CD4-positive, alpha-beta T cell treated with Interleukin-1 beta for 1 hour (primary cell): ENCODE measurements at regions not wholly inside any gene's neighbourhood (a gene's known extent, or its start where the extent isn't known, plus 50 kb on each side); places are given as distances from the start of the nearest gene placed in this dataset.

Source experiments
- DNase-seq, 2 donors: peaks; one replicate each; pipeline ENCODE4 v3.0.0-alpha.2; 2020 to 2022

- no peak for DNase-seq
Observed at GRCh38 chr1:25079048-25079447, 149.0 kb upstream of the RUNX3 start.

- DNase-seq: no peak
Observed at GRCh38 chr1:25074351-25075227, 144.5 kb upstream of the RUNX3 start.

- DNase-seq: no peak
Observed at GRCh38 chr1:25073640-25074270, 143.7 kb upstream of the RUNX3 start.

- no peak for DNase-seq
Observed at GRCh38 chr1:25072461-25072860, 142.4 kb upstream of the RUNX3 start.

GRCh38 chr1:25068829-25069228, 138.8 kb upstream of the RUNX3 start:
- DNase-seq: no peak

GRCh38 chr1:25068316-25068715, 138.2 kb upstream of the RUNX3 start:
- DNase-seq: no peak

DNA sequence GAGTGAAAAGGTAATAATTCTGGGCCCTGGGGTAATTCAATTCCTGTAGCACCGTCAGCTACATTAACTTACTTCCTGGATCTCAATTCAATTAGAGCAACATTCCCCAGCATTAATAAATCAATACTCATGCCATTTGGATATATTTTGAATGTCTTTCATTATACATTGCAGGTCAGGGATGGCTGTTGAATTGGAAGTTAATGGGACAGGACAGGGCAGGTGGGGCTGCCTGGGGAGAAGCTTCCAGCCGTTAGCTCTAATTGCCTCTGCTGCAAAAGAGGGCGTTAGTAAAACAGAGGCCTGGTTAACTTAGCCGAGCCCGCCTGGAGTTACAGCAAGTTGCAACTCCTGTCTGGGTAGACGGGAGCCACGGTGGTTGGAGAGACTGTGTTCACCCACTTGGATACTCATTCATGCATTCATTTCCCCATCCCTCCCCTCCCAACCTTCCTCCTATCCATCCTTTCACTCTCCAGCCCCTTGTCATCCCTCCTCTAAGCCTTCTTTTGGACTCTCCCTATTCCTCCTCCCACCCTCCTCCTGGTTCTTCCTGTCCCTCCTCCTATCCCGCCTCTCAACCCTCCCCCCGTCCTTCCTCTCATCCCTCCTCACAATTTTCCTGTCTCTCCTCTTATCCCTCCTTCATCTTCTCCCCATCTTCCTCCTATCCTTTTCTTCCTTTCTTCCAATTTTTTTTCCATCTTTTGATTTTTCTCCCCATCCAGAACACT, 137.6 kb upstream of the RUNX3 start:
- DNase-seq: no peak

DNA sequence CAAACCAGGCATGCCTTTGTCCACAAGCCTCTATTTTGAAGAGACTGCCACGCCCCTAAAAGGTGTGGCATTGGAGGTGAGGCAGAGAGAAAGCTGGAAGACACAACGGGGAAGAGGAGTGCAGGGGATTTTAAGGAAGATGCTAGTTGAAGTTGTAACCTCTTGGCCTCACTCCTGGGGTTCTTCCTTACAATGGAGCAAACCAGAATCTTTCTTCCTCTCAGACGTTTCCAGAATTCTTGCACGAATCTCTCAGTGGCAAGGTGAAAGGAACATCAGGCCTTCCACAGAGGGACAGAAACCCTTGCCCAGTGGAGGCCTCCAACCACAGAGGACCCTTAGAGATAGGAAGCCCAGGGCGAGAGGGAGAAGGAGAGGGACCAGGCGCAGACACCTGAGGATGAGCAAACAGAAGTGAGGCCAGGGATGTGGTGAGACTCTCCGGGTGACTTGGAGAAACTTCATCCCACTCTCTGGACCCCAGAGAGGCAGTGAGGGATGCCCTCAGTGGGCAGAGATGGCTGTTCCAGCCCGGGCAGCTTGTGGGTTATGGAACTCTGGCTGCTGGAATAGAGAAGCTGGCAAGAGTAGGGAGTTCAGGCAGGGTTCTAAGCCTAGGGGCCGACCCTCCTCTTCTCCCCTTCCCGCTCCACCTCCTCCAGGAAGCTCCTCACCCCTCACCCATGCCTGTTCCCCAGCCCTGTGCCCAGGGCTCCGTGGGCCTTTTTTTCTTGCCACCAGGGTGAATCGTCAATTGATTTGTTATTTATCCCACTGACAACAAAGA, 136.8 kb upstream of the RUNX3 start:
- no peak for DNase-seq

- DNase-seq: no peak
Observed at GRCh38 chr1:25066256-25066655, 136.2 kb upstream of the RUNX3 start.

GRCh38 chr1:25065795-25066238, 135.7 kb upstream of the RUNX3 start:
- DNase-seq: peak; percentile 65 to 74

GRCh38 chr1:25065321-25065721, 135.2 kb upstream of the RUNX3 start:
- no peak for DNase-seq

DNA sequence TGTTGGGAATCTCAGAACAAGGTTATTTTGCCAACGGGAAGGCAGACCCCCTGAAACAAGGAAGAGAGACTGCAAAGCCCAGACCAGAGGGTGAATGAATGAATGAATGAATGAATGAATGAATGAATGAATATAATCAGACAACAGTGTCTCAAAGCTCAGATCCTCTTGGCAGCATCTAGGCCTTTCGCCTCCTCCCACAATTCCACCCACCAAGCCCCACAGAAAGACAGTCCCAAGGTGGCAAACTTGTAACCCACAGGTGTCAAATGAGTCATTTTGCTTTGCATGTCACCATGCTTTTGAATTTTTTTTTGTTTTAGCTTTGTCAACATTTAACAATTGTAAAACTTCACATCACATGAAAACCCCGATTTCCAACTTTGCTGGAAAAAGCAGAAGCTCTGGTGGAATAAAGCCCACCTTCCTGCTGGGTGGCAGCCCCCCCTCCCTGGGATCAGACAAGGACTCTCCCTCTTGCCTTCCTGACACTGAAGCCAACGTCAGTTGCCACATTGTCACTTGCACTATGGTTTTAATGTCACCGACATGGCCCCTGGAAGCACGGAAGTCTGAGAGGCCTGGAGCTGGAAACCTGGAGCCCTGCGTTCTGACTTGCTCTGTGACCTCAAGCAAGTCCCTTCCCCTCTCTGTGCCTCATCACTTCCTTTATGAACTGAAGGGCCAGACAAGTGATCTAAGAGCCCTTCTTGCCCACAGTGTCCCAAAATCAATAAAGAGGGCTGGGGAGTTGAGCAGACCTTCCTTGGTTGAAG, 134.6 kb upstream of the RUNX3 start:
- peak; percentile 26 to 50 for DNase-seq

- no peak for DNase-seq
Observed at GRCh38 chr1:25063591-25064416, 133.7 kb upstream of the RUNX3 start.

GRCh38 chr1:25062621-25063255, 132.7 kb upstream of the RUNX3 start:
- no peak for DNase-seq

- no peak for DNase-seq
Observed at GRCh38 chr1:25061261-25061995, 131.4 kb upstream of the RUNX3 start.

- no peak for DNase-seq
Observed at GRCh38 chr1:25057188-25057587, 127.1 kb upstream of the RUNX3 start.

- no peak for DNase-seq
Observed at GRCh38 chr1:25056536-25056935, 126.5 kb upstream of the RUNX3 start.

DNA sequence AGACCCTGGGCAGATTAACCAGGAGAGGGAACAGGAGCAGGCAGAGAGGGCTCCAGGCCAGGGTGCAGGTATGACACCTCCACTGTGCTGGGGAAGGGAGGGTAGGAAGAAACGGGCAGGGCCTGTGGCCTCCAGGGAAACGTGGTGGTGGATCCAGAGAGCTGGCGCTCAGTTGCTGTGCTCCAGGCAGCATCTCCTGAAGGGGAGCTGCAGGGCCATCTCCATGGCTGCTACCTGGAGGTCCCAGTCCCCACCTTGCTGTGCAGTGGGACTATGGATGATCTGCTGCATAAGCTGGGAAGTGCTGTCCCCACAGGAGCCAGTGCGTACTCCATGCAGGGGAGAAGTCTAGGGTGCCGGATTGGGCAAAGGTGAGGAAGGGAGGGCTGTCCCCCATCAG, 125.9 kb upstream of the RUNX3 start:
- no peak for DNase-seq

GRCh38 chr1:25055324-25055780, 125.3 kb upstream of the RUNX3 start:
- DNase-seq: no peak
